ENCODE measurements at regions not wholly inside any gene's neighbourhood (a gene's known extent, or its start where the extent isn't known, plus 50 kb on each side); places are given as distances from the start of the nearest gene placed in this dataset.

- no peak for TF ChIP-seq CTCF (conservative IDR thresholded peaks at IDR 0.05; ENCODE audit: control insufficient read depth, insufficient read depth, low read depth, low read length)
- DNase-seq (ENCODE audit: low read depth), result no peak
- no peak overlapping the region for H3K4me3 ChIP-seq (ENCODE audit: control insufficient read depth, low read depth, low read length)
Measured at GRCh38 chr2:12839339-12839738, 122.6 kb downstream of the TRIB2 start.

GRCh38 chr2:12841021-12841420, 124.3 kb downstream of the TRIB2 start:
- H3K4me3 ChIP-seq (ENCODE audit: control insufficient read depth, low read depth, low read length), result no peak overlapping the region
- DNase-seq (ENCODE audit: low read depth), result no peak
- no peak for TF ChIP-seq CTCF (conservative IDR thresholded peaks at IDR 0.05; ENCODE audit: control insufficient read depth, insufficient read depth, low read depth, low read length)

GRCh38 chr2:12842917-12843316, 126.2 kb downstream of the TRIB2 start:
- no peak overlapping the region for H3K4me3 ChIP-seq (ENCODE audit: control insufficient read depth, low read depth, low read length)
- no peak for TF ChIP-seq CTCF (conservative IDR thresholded peaks at IDR 0.05; ENCODE audit: control insufficient read depth, insufficient read depth, low read depth, low read length)
- DNase-seq (ENCODE audit: low read depth), result no peak

GRCh38 chr2:12844511-12844910, 127.8 kb downstream of the TRIB2 start:
- H3K4me3 ChIP-seq (ENCODE audit: control insufficient read depth, low read depth, low read length), result no peak overlapping the region
- no peak for DNase-seq (ENCODE audit: low read depth)

GRCh38 chr2:12847694-12848575, 131.2 kb downstream of the TRIB2 start:
- H3K4me3 ChIP-seq (ENCODE audit: control insufficient read depth, low read depth, low read length), result no peak overlapping the region
- no peak for DNase-seq (ENCODE audit: low read depth)
- no peak for TF ChIP-seq CTCF (conservative IDR thresholded peaks at IDR 0.05; ENCODE audit: control insufficient read depth, insufficient read depth, low read depth, low read length)

More at GRCh38 chr2:12844511-12844910, 127.8 kb downstream of the TRIB2 start:
- no peak for TF ChIP-seq CTCF (conservative IDR thresholded peaks at IDR 0.05; ENCODE audit: control insufficient read depth, insufficient read depth, low read depth, low read length)

- no peak for DNase-seq (ENCODE audit: low read depth)
- no peak overlapping the region for H3K4me3 ChIP-seq (ENCODE audit: control insufficient read depth, low read depth, low read length)
- no peak for TF ChIP-seq CTCF (conservative IDR thresholded peaks at IDR 0.05; ENCODE audit: control insufficient read depth, insufficient read depth, low read depth, low read length)
Measured at GRCh38 chr2:12852135-12852534, 135.4 kb downstream of the TRIB2 start.

All from fibroblast of mammary gland (primary cell).